Activated naive CD8-positive, alpha-beta T cell treated with anti-CD3 and anti-CD28 coated beads for 36 hours (primary cell): ENCODE measurements at regions not wholly inside any gene's neighbourhood (a gene's known extent, or its start where the extent isn't known, plus 50 kb on each side); places are given as distances from the start of the nearest gene placed in this dataset.

Experiments used
- DNase-seq: peaks from one replicate; pipeline ENCODE4 v3.0.0; 2021
- H3K27ac Mint-ChIP-seq: one replicate; pipeline ENCODE4 v1.8.0; 2022; ENCODE audit warnings: mild to moderate bottlenecking, moderate library complexity, mixed read lengths
- H3K27me3 Mint-ChIP-seq: one replicate; pipeline ENCODE4 v1.8.0; 2022; ENCODE audit warnings: mild to moderate bottlenecking, mixed read lengths
- H3K36me3 Mint-ChIP-seq: one replicate; pipeline ENCODE4 v1.8.0; 2021; ENCODE audit warnings: mild to moderate bottlenecking, mixed read lengths
- H3K4me1 Mint-ChIP-seq: one replicate; pipeline ENCODE4 v1.8.0; 2021; ENCODE audit warnings: mixed read lengths
- H3K4me3 Mint-ChIP-seq: one replicate; pipeline ENCODE4 v1.8.0; 2022; ENCODE audit warnings: mild to moderate bottlenecking, moderate library complexity, mixed read lengths
- H3K9me3 Mint-ChIP-seq: one replicate; pipeline ENCODE4 v1.8.0; 2022; ENCODE audit warnings: mixed read lengths

DNA sequence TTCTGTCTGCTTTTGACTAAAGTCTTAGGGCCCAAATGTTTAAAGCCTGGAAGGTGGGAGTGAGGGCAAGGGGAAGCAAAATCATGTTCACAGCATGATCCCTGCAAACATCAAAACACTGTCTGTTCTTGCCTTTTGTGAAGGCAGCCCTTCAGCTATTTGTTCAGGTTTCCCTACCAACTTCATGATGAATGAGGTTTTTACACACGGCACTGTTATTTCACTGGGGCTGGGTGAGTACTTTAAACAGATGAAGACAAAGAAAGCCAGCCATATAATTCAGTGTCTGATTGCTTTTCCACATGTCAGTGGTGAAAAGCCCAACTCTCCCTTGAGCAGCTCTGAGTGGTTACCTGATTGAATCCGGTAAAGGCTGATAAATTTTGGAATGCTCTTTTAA lies 224.7 kb upstream of the GRAMD2B start:
- H3K9me3 Mint-ChIP-seq = peaks cover 3% of the 10 kb centered on the region
- H3K27ac Mint-ChIP-seq = no peak overlapping the region
- H3K4me1 Mint-ChIP-seq = no peaks in the 10 kb centered on the region
- H3K27me3 Mint-ChIP-seq = peaks cover 3% of the 10 kb centered on the region
- H3K36me3 Mint-ChIP-seq = no peaks in the 10 kb centered on the region
- no peak for DNase-seq
- H3K4me3 Mint-ChIP-seq = no peak overlapping the region

DNA sequence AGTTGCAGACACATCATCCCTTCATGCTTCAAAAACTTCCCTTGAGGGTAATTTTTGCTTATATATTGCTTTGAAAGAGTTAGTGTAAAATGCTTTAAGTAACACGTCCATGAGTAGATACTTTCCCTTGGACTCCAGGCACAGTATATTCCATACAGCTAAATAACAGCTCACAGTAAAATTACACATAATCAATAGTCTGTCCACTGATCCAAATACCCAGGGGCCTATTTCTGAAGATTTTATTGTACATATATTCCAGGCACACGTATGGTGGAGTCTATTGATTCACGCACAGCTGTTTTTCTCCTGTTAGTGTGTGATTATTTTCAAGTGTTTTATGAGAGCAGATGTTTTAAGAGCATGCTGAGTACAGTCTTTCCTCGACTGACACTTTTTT lies 223.7 kb upstream of the GRAMD2B start:
- H3K4me1 Mint-ChIP-seq = no peaks in the 10 kb centered on the region
- no peak overlapping the region for H3K27ac Mint-ChIP-seq
- H3K27me3 Mint-ChIP-seq = peaks cover 3% of the 10 kb centered on the region
- peaks cover 5% of the 10 kb centered on the region for H3K9me3 Mint-ChIP-seq
- no peaks in the 10 kb centered on the region for H3K36me3 Mint-ChIP-seq
- no peak overlapping the region for H3K4me3 Mint-ChIP-seq
- no peak for DNase-seq

DNA sequence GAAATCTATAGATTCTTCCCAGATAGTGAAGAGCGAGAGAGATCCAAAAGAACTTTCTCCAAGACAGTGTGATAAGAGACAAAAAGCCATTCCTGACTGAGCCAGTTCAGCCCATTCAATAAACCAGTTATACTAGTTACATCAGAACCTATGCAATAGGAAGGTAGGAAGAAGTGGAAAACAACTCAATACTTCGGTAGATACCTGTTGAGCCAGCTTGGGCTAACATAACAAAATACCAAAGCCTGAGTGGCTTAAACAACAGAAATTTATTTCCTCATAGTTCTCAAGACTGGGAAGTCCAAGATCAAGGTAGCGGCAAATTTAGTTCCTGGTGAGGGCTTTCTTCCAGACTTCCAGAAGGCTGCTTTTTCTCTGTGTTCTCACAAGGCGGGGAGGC lies 214.5 kb upstream of the GRAMD2B start:
- Mint-ChIP-seq H3K27ac (no peak overlapping the region), H3K4me1 (no peaks in the 10 kb centered on the region), H3K4me3 (no peak overlapping the region), H3K27me3 (no peaks in the 10 kb centered on the region), H3K36me3 (no peaks in the 10 kb centered on the region), H3K9me3 (peaks cover 15% of the 10 kb centered on the region)
- DNase-seq = no peak

DNA sequence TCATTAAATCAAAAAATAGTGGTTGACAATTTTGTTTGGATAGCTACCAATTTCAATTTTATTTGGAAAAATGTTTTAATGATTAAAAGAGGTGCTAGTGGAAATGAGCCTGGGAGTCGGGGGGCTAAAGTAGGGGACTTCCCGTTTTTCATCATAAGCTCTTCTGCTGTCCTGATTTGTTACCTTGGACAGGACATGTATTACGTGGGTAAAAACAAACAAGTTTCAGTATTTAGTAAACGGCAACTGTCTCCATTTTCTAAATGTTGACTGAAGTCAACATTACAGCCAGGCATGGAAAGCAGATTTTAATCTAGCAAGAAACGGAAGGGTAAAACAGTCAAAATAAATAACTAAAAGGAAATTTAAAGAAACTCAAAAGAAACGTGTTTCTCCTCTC lies 212.3 kb upstream of the GRAMD2B start:
- Mint-ChIP-seq H3K27ac (no peak overlapping the region), H3K9me3 (peaks cover 8% of the 10 kb centered on the region), H3K27me3 (no peaks in the 10 kb centered on the region), H3K4me3 (no peak overlapping the region), H3K4me1 (no peaks in the 10 kb centered on the region), H3K36me3 (no peaks in the 10 kb centered on the region)
- DNase-seq = no peak

DNA sequence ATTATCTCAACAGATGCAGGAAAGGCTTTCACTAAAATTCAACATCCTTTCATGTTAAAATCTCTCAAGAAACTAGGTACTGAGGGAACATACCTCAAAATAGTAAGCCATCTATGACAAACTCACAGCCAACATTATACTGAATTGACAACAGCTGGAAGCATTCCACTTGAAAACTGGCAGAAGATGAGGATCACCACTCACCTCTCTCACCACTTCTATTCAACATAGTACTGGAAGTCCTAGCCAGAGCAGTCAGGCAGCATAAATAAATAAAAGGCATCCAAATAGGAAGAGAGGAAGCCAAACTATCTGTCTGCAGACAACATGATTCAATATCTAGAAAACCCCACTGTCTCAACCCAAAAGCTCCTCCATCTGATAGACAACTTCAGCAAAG lies 203.6 kb upstream of the GRAMD2B start:
- no peaks in the 10 kb centered on the region for H3K4me1 Mint-ChIP-seq
- H3K9me3 Mint-ChIP-seq = peaks cover 7% of the 10 kb centered on the region
- H3K4me3 Mint-ChIP-seq = no peak overlapping the region
- no peak overlapping the region for H3K27ac Mint-ChIP-seq
- H3K27me3 Mint-ChIP-seq = no peaks in the 10 kb centered on the region
- no peak for DNase-seq
- H3K36me3 Mint-ChIP-seq = no peaks in the 10 kb centered on the region

DNA sequence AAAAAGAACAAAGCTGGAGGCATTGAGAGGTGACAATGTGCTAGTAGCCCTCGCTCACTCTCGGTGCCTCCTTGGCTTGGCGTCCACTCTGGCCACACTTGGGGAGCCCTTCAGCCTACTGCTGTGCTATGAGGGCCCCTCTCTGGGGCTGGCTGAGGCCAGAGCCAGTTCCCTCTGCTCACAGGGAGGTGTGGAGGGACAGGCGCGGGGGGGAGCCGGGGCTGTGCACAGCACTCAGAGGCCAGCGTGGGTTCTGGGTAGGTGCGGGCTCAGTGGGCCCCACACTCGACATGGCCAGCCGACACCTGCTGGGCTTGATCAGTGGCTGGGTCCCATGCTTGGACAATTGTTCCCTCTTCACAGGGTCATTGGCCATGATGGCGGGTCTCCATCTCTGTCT lies 202.5 kb upstream of the GRAMD2B start:
- no peak for DNase-seq
- Mint-ChIP-seq H3K9me3 (peaks cover 7% of the 10 kb centered on the region), H3K36me3 (no peaks in the 10 kb centered on the region), H3K4me1 (no peaks in the 10 kb centered on the region), H3K27ac (no peak overlapping the region), H3K4me3 (no peak overlapping the region), H3K27me3 (no peaks in the 10 kb centered on the region)

DNA sequence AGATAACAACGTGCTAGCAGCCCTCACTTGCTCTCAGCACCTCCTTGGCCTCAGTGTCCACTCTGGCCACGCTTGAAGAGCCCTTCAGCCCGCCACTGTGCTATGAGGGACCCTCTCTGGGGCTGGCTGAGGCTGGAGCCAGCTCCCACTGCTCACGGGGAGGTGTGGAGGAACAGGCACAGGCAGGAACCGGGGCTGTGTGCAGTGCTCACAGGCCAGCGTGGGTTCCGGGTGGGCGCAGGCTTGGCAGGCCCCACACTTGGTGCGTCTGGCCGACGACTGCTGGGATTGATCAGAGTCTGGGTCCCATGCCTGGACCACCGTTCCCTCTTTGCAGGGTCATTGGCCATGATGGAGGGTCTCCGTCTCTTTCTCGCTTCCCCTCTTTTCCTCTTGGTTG lies 194.3 kb upstream of the GRAMD2B start:
- no peaks in the 10 kb centered on the region for H3K36me3 Mint-ChIP-seq
- peaks cover 4% of the 10 kb centered on the region for H3K27me3 Mint-ChIP-seq
- H3K4me1 Mint-ChIP-seq = no peaks in the 10 kb centered on the region
- DNase-seq = no peak
- no peak overlapping the region for H3K27ac Mint-ChIP-seq
- peaks cover 11% of the 10 kb centered on the region for H3K9me3 Mint-ChIP-seq
- H3K4me3 Mint-ChIP-seq = no peak overlapping the region

DNA sequence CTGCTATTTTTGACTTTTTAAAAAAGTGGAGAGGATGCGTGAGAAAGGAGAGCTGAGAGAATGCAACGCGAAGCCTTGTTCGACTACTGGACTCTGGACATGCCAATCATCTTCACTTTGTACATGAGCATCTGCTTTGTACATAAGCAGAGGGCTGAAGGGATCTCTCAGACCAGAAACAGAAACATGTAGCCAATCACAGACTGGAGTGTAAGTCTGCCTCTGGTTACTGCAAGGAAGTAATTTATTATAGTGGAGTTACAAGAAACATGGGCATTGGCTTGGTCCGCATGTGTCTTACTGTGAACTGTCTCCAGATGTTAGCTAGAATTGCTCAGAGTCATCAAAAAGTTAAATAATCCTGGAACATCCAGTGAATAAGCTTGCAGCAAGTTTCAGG lies 190.0 kb upstream of the GRAMD2B start:
- Mint-ChIP-seq H3K27ac (no peak overlapping the region), H3K36me3 (no peaks in the 10 kb centered on the region), H3K27me3 (peaks cover 4% of the 10 kb centered on the region), H3K9me3 (peaks cover 6% of the 10 kb centered on the region), H3K4me1 (peaks cover 1% of the 10 kb centered on the region), H3K4me3 (no peak overlapping the region)
- no peak for DNase-seq

DNA sequence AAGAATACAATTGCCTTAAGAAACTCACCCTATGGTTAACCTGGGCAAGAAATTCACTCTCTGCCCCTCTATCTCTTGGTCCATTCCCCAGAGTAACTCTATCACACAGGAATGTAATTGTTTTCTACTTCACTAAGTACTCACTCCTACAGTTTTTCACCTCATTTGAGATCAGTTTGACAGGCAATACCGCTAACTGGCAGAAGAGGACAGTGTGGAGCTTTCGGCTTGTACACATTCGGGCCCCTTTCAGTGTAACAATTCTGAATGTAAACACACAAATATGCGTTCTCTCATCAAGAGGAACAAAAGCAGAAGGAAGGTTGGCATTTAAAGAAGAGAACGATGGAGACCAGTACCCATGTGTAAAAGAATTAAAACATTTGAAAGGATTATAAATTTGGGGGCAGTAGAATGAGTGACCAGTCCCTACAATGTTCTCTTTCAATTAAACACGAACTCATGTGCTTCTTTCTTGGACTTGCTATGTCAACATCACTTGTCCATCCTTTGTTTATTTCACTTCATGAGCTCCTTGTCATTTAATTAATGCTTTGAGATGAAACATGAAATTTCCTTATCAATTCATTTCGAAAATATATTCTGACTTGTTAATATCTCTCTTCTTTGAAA lies 188.5 kb upstream of the GRAMD2B start:
- DNase-seq = no peak
- peaks cover 1% of the 10 kb centered on the region for H3K4me1 Mint-ChIP-seq
- H3K9me3 Mint-ChIP-seq = peaks cover 7% of the 10 kb centered on the region
- no peaks in the 10 kb centered on the region for H3K36me3 Mint-ChIP-seq
- H3K27me3 Mint-ChIP-seq = peaks cover 4% of the 10 kb centered on the region
- H3K4me3 Mint-ChIP-seq = no peak overlapping the region
- H3K27ac Mint-ChIP-seq = no peak overlapping the region

DNA sequence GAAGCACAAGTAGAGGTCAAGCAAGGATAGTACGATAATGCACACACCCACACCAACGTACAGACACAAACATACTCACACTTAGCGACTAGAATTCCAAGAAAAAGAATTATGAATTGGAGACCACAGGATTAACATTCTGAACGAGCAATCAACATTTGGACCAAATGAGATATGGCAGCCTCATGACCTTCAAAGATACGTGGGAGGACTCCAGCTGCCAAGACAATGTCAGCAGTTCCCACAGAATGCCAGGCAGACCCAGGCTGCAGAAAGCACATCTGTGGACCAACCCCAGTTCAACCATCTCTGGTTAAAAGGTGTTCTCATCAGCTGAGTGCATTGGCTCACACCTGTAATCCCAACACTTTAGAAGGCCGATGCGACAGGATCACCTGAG lies 187.6 kb upstream of the GRAMD2B start:
- no peak for DNase-seq
- Mint-ChIP-seq H3K36me3 (no peaks in the 10 kb centered on the region), H3K27me3 (no peaks in the 10 kb centered on the region), H3K9me3 (peaks cover 5% of the 10 kb centered on the region), H3K4me1 (peaks cover 1% of the 10 kb centered on the region), H3K4me3 (no peak overlapping the region), H3K27ac (no peak overlapping the region)

DNA sequence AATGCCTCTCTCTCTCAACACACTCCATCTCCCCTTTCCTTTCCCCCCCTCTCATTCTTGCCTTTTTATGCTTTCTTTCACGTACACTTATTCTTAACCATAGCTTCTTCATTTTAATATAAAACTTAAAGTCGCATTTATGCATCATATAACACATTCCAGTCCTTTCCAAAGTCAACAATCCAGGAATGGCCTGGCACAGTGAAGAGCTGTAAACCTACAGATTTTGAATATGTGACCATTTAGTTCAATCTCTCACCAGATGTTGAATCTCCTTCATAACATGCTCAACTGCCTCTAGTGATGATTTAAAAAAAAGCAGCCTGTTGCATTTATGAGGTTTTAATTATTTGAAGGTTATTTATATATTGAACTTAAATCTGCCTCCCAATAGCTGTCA lies 186.2 kb upstream of the GRAMD2B start:
- no peaks in the 10 kb centered on the region for H3K27me3 Mint-ChIP-seq
- no peak overlapping the region for H3K27ac Mint-ChIP-seq
- no peak for DNase-seq
- no peak overlapping the region for H3K4me3 Mint-ChIP-seq
- peaks cover 1% of the 10 kb centered on the region for H3K4me1 Mint-ChIP-seq
- no peaks in the 10 kb centered on the region for H3K36me3 Mint-ChIP-seq
- peaks cover 5% of the 10 kb centered on the region for H3K9me3 Mint-ChIP-seq

DNA sequence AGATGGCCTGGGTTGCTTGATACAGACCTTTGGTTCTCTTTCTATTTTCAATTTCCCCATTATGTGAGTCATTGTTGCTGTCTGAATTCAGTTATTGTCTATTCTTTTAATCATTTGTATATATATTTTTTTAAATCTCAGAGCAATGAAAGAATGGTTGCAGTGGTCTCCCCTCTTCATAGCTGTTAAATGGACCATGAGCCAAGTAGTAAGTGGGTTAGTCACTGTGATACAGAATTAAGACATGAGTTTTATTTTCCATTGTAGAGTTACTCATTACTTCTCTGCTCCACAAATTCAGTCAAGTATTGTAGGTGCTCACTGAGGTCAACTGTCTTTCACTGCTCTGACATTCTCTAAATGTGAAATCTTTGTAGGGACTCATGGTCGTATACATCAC lies 174.6 kb upstream of the GRAMD2B start:
- DNase-seq = no peak
- Mint-ChIP-seq H3K9me3 (peaks cover 4% of the 10 kb centered on the region), H3K27me3 (no peaks in the 10 kb centered on the region), H3K4me1 (no peaks in the 10 kb centered on the region), H3K27ac (no peak overlapping the region), H3K4me3 (no peak overlapping the region), H3K36me3 (no peaks in the 10 kb centered on the region)

DNA sequence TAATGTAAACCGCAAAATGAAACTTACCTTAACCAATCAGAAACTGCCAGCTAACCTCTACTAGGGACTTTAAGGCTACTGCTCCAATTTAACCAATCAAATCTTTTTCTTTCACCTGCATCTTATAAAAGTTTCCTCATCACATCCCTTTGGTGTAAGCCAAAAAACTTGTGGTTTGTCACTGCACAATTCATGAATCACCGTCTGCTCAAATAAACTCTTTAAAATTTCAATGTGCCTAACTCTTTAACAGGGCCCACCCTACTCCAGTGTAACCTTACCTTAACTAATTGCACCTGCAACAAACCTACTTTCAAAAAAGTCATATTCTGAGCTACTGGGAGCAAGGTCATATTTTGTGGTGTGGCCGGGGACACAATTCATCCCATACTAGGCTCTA lies 172.2 kb upstream of the GRAMD2B start:
- H3K27me3 Mint-ChIP-seq = peaks cover 6% of the 10 kb centered on the region
- H3K4me3 Mint-ChIP-seq = no peak overlapping the region
- H3K9me3 Mint-ChIP-seq = peaks cover 4% of the 10 kb centered on the region
- no peak overlapping the region for H3K27ac Mint-ChIP-seq
- H3K4me1 Mint-ChIP-seq = no peaks in the 10 kb centered on the region
- H3K36me3 Mint-ChIP-seq = no peaks in the 10 kb centered on the region
- DNase-seq = no peak

DNA sequence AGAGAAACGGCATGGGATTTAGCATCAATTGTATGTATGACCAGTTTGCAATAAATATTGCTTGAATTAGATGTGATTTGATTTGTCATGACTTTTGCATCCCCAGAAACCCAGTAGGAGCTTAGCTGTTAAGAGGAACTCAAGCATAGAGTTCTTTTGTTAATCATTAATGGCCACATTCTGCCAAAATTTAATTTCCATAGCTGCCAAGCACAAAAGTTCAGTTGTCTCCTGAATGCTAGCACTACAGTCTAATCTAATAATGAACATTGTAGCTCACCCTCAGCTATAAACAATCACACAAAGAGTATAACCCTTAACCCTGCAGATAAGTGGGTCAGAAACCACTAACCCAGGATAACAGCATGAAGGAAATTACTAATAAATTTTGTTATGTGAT lies 169.8 kb upstream of the GRAMD2B start:
- Mint-ChIP-seq H3K36me3 (no peaks in the 10 kb centered on the region), H3K9me3 (peaks cover 4% of the 10 kb centered on the region), H3K27ac (no peak overlapping the region), H3K27me3 (peaks cover 6% of the 10 kb centered on the region), H3K4me1 (no peaks in the 10 kb centered on the region), H3K4me3 (no peak overlapping the region)
- DNase-seq = no peak

DNA sequence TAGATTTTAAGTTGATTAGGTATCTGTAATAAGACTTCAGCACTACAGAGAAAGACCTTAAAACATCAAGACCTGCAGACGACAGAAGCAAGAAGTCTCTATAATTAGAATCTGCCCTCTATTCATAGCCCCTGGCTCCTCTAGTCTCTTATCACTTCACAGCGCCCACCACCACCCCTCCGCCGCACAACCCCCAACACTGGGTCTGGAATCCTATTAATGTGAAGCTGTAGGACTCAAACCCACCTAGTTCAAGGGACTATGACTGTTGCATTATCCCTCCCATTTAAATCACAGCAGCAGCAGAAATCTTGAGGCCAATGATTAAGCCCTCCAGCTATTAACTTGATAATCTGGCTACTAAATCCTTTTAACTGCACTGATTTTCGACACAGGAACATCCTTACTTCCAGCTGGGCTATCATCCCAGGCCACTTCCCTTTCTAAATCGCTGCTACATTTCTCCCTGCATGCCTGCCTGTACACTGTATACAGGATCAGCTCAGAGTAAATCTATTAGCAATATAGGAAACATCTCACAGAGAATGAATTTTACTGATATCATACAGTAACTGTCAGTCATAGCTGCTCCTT lies 159.5 kb upstream of the GRAMD2B start:
- Mint-ChIP-seq H3K36me3 (no peaks in the 10 kb centered on the region), H3K4me3 (no peak overlapping the region), H3K27me3 (no peaks in the 10 kb centered on the region), H3K9me3 (peaks cover 5% of the 10 kb centered on the region), H3K4me1 (no peaks in the 10 kb centered on the region), H3K27ac (no peak overlapping the region)
- DNase-seq = no peak

DNA sequence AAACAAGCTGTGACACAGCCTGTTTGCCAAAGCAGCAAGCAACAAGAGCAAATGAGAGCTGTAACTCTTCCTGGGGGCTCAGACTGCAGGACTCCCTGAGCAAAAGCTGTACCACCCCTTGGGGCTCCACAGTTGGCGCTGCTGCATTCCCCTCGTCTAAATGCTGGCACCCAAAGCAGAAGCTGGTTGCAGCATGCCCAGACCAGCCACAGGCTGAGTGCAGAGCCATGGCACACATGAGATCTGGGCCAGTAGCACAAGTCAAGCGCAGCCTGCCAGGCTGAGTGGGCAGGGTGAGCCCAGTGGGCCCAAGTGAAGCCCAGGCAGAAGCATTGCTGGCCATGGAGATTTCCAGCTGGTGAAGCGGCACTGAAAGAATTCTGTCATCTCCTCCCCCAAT lies 157.3 kb upstream of the GRAMD2B start:
- Mint-ChIP-seq H3K27me3 (no peaks in the 10 kb centered on the region), H3K36me3 (no peaks in the 10 kb centered on the region), H3K4me1 (no peaks in the 10 kb centered on the region), H3K27ac (no peak overlapping the region), H3K9me3 (no peaks in the 10 kb centered on the region), H3K4me3 (no peak overlapping the region)
- DNase-seq = no peak
